ENCODE measurements at regions not wholly inside any gene's neighbourhood (a gene's known extent, or its start where the extent isn't known, plus 50 kb on each side); places are given as distances from the start of the nearest gene placed in this dataset.

DNA sequence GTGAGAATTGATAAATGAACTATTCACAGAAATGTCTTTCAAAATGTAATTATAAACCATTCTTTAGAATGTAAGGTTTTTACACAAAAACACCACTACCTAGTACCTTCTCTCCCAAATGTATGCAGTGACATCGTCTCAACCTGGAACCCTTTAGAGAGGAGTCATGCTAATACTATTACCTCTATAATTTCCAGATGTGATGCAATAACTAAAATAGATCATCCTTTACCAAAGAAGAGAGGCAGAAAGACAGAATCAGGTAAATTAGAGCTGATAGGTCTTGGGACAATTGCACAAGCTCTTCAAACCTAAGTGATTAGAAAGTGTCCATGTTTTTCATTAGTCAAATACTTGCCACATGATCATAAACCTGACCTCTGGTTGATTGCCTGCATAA, 96.7 kb downstream of the HDGFL1 start:
- no peaks in the 10 kb centered on the region for H3K27me3 ChIP-seq (ENCODE audit: control insufficient read depth in 1 of 2, insufficient read depth in 2 of 2, low read length in 2 of 2)
- TF ChIP-seq, protein P1, sequence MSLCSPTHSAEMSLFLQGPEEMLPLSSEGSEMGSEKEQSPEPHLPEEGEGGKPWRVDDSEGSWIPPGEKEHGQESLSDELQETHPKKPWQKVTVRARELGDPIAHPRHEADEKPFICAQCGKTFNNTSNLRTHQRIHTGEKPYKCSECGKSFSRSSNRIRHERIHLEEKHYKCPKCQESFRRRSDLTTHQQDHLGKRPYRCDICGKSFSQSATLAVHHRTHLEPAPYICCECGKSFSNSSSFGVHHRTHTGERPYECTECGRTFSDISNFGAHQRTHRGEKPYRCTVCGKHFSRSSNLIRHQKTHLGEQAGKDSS (CRISPR knock-in tag; IDR thresholded peaks at IDR 0.05; ENCODE audit: borderline replicate concordance, low read depth): no peak
- peak; percentile 24; the same call in 1 of the 2 replicates for TF ChIP-seq CEBPB (IDR thresholded peaks at IDR 0.05; ENCODE audit: borderline replicate concordance, low read depth, low read length)
- no peak overlapping the region for H3K4me2 ChIP-seq (ENCODE audit: low read depth, low read length)
- no peaks in the 10 kb centered on the region for H4K20me1 ChIP-seq (ENCODE audit: insufficient read depth, low read length)
- WGBS (ENCODE audit: low lambda C conversion rate): 8% methylated on average over 1 of the region's 1 CpG
- FAIRE-seq (no peak), ATAC-seq (no peak), DNase-seq (ENCODE audit: low spot score) (no peak)
- no peaks in the 10 kb centered on the region for H3K4me1 ChIP-seq (ENCODE audit: insufficient read depth, low read length)
- in situ Hi-C loops (cut with HindIII; ENCODE audit: extremely low pct_ligation_motif_present, low pct_unique_long_range_greater_than_20kb) (no loop called here), intact Hi-C loops (cut with micrococcal nuclease; ENCODE audit: unreplicated experiment) (no loop called here)
- H3K27ac ChIP-seq (ENCODE audit: extremely low read length, insufficient read depth, low read length): no peak overlapping the region
- H3K36me3 ChIP-seq (replicated peaks in 1 of 2; ENCODE audit: control insufficient read depth in 1 of 2, insufficient read depth in 2 of 2, low read length in 2 of 2): no peaks in the 10 kb centered on the region
- ChIA-PET CTCF (ENCODE audit: low intra/inter-chr PET ratio, low total read pairs) (no interaction called here), POLR2A (no interaction called here)
- H3K79me2 ChIP-seq (ENCODE audit: insufficient read depth, low read length): no peaks in the 10 kb centered on the region
- H3K9me3 ChIP-seq (ENCODE audit: low read length): peaks cover 84% of the 10 kb centered on the region
- no peak overlapping the region for H3K4me3 ChIP-seq (replicated peaks in 1 of 3; ENCODE audit: insufficient read depth in 1 of 3, low read depth in 2 of 3, low read length in 3 of 3)
- no TSS peak for BruUV-seq (replicated peaks)
- no peak overlapping the region for H3K9ac ChIP-seq (ENCODE audit: insufficient read depth, low read depth, low read length)
- H2AFZ ChIP-seq (ENCODE audit: low read length): no peak overlapping the region

DNA sequence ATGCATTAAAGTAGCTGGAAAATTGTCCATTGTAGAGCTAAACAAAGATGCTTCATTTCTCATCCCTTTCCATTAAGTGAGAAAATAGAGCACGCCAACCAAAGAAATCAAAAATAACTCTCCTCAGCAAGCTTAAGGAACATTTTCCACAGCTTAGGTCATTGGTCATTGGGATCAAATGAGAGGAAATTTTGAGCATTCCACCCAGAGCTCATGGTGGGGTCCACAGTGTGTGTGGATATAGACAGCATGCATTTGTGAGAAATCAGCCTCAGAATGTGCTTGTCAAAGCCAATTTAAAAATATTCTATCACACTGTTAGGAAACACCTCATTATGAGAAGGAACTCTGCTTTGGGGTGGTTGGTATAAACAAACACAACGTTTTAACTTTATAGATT, 97.2 kb downstream of the HDGFL1 start:
- Histone ChIP-seq H3K27ac (ENCODE audit: extremely low read length, insufficient read depth, low read length) (no peak overlapping the region), H3K4me1 (ENCODE audit: insufficient read depth, low read length) (no peaks in the 10 kb centered on the region), H4K20me1 (ENCODE audit: insufficient read depth, low read length) (no peaks in the 10 kb centered on the region), H3K36me3 (replicated peaks in 1 of 2; ENCODE audit: control insufficient read depth in 1 of 2, insufficient read depth in 2 of 2, low read length in 2 of 2) (no peaks in the 10 kb centered on the region), H3K4me3 (replicated peaks in 1 of 3; ENCODE audit: insufficient read depth in 1 of 3, low read depth in 2 of 3, low read length in 3 of 3) (no peak overlapping the region), H3K9ac (ENCODE audit: insufficient read depth, low read depth, low read length) (no peak overlapping the region), H3K27me3 (ENCODE audit: control insufficient read depth in 1 of 2, insufficient read depth in 2 of 2, low read length in 2 of 2) (no peaks in the 10 kb centered on the region), H3K9me3 (ENCODE audit: low read length) (peaks cover 81% of the 10 kb centered on the region), H2AFZ (ENCODE audit: low read length) (no peak overlapping the region), H3K4me2 (ENCODE audit: low read depth, low read length) (no peak overlapping the region), H3K79me2 (ENCODE audit: insufficient read depth, low read length) (no peaks in the 10 kb centered on the region)
- ChIA-PET CTCF (ENCODE audit: low intra/inter-chr PET ratio, low total read pairs) (no interaction called here), POLR2A (no interaction called here)
- FAIRE-seq: no peak
- no peak for TF ChIP-seq ZNF34 (CRISPR knock-in tag; IDR thresholded peaks at IDR 0.05; ENCODE audit: borderline replicate concordance)
- TF ChIP-seq ZNF569 (CRISPR knock-in tag; IDR thresholded peaks at IDR 0.05; ENCODE audit: borderline replicate concordance): no peak
- 33% methylated on average over 2 of the region's 2 CpGs for WGBS (ENCODE audit: low lambda C conversion rate)
- in situ Hi-C loops (cut with HindIII; ENCODE audit: extremely low pct_ligation_motif_present, low pct_unique_long_range_greater_than_20kb) (no loop called here), intact Hi-C loops (cut with micrococcal nuclease; ENCODE audit: unreplicated experiment) (no loop called here)
- no peak for ATAC-seq
- no peak for DNase-seq (ENCODE audit: low spot score)
- no TSS peak for BruUV-seq (replicated peaks)

Measured in HepG2 (cell line).